ENCODE measurements at regions not wholly inside any gene's neighbourhood (a gene's known extent, or its start where the extent isn't known, plus 50 kb on each side); places are given as distances from the start of the nearest gene placed in this dataset.

- DNase-seq (ENCODE audit: low spot score), result peak; percentile 26
- TF ChIP-seq CTCF (IDR thresholded peaks at IDR 0.05), result no peak
- Histone ChIP-seq H3K4me3 (no peak overlapping the region), H3K27ac (no peak overlapping the region)
These were observed 460.1 kb upstream of the SALL3 start for GRCh38 chr18:78519394-78520062.

- no peak for DNase-seq (ENCODE audit: low spot score)
- Histone ChIP-seq H3K27ac (no peak overlapping the region), H3K4me3 (no peak overlapping the region)
- no peak for TF ChIP-seq CTCF (IDR thresholded peaks at IDR 0.05)
These were observed 458.5 kb upstream of the SALL3 start for GRCh38 chr18:78521136-78521535.

GRCh38 chr18:78521744-78522143, 457.9 kb upstream of the SALL3 start:
- Histone ChIP-seq H3K4me3 (no peak overlapping the region), H3K27ac (no peak overlapping the region)
- no peak for TF ChIP-seq CTCF (IDR thresholded peaks at IDR 0.05)
- DNase-seq (ENCODE audit: low spot score), result no peak

GRCh38 chr18:78522507-78522906, 457.1 kb upstream of the SALL3 start:
- Histone ChIP-seq H3K27ac (no peak overlapping the region), H3K4me3 (no peak overlapping the region)
- DNase-seq (ENCODE audit: low spot score), result peak; percentile 8
- no peak for TF ChIP-seq CTCF (IDR thresholded peaks at IDR 0.05)

- DNase-seq (ENCODE audit: low spot score), result peak; percentile 31
- Histone ChIP-seq H3K4me3 (no peak overlapping the region), H3K27ac (no peak overlapping the region)
- TF ChIP-seq CTCF (IDR thresholded peaks at IDR 0.05), result no peak
These were observed 455.8 kb upstream of the SALL3 start for GRCh38 chr18:78523850-78524249.

GRCh38 chr18:78525366-78526111, 454.1 kb upstream of the SALL3 start:
- TF ChIP-seq CTCF (IDR thresholded peaks at IDR 0.05), result no peak
- H3K27ac ChIP-seq, result no peak overlapping the region
- H3K4me3 ChIP-seq, result no peak overlapping the region
- peak; percentile 12 for DNase-seq (ENCODE audit: low spot score)

GRCh38 chr18:78526275-78526674, 453.3 kb upstream of the SALL3 start:
- Histone ChIP-seq H3K4me3 (no peak overlapping the region), H3K27ac (no peak overlapping the region)
- TF ChIP-seq CTCF (IDR thresholded peaks at IDR 0.05), result no peak
- peak; percentile 5 for DNase-seq (ENCODE audit: low spot score)

Data from coronary artery (tissue), 2 donors.